Kidney (tissue), 13 donors: ENCODE measurements at regions not wholly inside any gene's neighbourhood (a gene's known extent, or its start where the extent isn't known, plus 50 kb on each side); places are given as distances from the start of the nearest gene placed in this dataset.

Experiments used
- DNase-seq, 5 donors: peaks; one replicate each; pipeline ENCODE4 v3.0.0-alpha.2; 2013 to 2020
- FAIRE-seq: peaks from 2 replicates; lab custom pipeline; 2012; peaks lifted over from hg19 to GRCh38; lab: Jason Lieb, UNC
- H3K27ac ChIP-seq, 2 donors: one replicate each; pipeline ENCODE4 v1.7.0; 2013; ENCODE audit warnings: low read depth in 2 of 2, low read length in 2 of 2, inconsistent platforms in 1 of 2
- H3K27me3 ChIP-seq: one replicate; pipeline ENCODE4 v1.7.1; 2013; ENCODE audit warnings: low read length, inconsistent platforms; ENCODE audit not compliant: control insufficient read depth, insufficient read depth
- H3K36me3 ChIP-seq, 3 donors: one replicate each; pipeline versions ENCODE4 v1.7.0 to v1.7.1; 2013; ENCODE audit warnings: low read length in 3 of 3, control low read depth in 1 of 3, inconsistent platforms in 1 of 3; ENCODE audit not compliant: insufficient read depth in 3 of 3, control insufficient read depth in 2 of 3
- H3K4me1 ChIP-seq, 3 donors: one replicate each; pipeline versions ENCODE4 v1.7.0 to v1.7.1; 2013; ENCODE audit warnings: low read length in 3 of 3, inconsistent platforms in 1 of 3, low read depth in 1 of 3; ENCODE audit not compliant: control insufficient read depth in 2 of 3, insufficient read depth in 2 of 3
- H3K4me3 ChIP-seq, 3 donors: one replicate each; pipeline versions ENCODE4 v1.7.0 to v1.8.1; 2013; ENCODE audit warnings: low read length in 3 of 3, control low read depth in 1 of 3, inconsistent platforms in 1 of 3
- H3K9ac ChIP-seq, 3 donors: one replicate each; pipeline versions ENCODE4 v1.7.0 to v1.7.1; 2013; ENCODE audit warnings: low read length in 3 of 3, control low read depth in 1 of 3, inconsistent platforms in 1 of 3
- H3K9me3 ChIP-seq, 3 donors: one replicate each; pipeline versions ENCODE4 v1.7.0 to v1.7.1; 2013; ENCODE audit warnings: low read length in 3 of 3, control low read depth in 1 of 3, inconsistent platforms in 1 of 3; ENCODE audit not compliant: control insufficient read depth in 2 of 3, insufficient read depth in 1 of 3
- intact Hi-C: fragments of 100-400 bp; cut with DNase I; formaldehyde crosslinking; loops from one replicate; pipeline ENCODE4 v1.11.1; 2022
- TF ChIP-seq, protein P1 (sequence below): IDR thresholded peaks from 3 replicates; pipeline ENCODE4 v1.5.1; 2012; ENCODE audit warnings: mild to moderate bottlenecking, moderate library complexity, borderline replicate concordance; ENCODE audit not compliant: insufficient read depth; ENCODE audit errors: extremely low read depth
- donor health status: control.
- donor health status: control.
- donor health status: control.
- donor health status: control.
- donor health status: control.
- donor health status: DM: yes; HTN: yes; CAD: no.
- donor health status: Normal renal cell carcinoma (clear cell type).

DNA sequence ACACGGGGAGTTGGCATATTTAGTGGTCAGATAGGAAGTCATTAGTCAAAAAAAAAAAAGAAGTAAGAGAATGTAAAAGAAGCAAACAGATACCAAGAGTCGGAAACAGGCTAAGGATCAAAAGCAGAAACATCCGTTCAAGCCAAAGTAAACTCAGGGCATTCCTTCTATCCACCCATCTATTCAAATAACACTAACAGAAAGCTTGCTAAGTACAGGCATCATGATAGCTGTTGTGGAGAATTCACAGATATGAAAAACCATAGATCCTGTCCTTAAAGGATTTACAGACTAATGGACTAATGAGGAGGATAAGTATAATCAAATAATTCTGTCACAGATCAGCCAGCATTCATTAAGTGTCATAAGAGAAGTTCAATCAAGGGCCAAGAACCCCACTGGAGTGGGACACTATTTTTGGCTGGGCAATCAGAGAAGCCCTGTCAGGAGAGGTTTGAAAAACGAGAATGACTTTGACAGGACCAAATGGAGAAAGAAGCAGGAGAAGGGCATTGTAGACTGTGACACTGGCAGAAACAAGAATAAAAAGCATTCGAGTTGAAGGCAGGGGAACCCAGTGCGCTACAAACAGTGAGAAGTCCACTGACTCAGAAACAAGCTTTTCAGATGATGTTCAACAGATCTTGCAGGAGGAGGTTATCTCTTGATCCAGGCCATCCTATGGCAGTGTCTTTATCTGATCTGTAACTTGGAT lies 154.2 kb upstream of the TSLP start:
- Histone ChIP-seq H3K4me3 (no peak overlapping the region), H3K4me1 (peaks cover 0 to 2% (median 0%) of the 10 kb centered on the region in 3 donors), H3K9me3 (no peaks in the 10 kb centered on the region), H3K9ac (no peak overlapping the region), H3K36me3 (no peaks in the 10 kb centered on the region), H3K27ac (no peak overlapping the region), H3K27me3 (no peaks in the 10 kb centered on the region)
- TF ChIP-seq, protein P1, sequence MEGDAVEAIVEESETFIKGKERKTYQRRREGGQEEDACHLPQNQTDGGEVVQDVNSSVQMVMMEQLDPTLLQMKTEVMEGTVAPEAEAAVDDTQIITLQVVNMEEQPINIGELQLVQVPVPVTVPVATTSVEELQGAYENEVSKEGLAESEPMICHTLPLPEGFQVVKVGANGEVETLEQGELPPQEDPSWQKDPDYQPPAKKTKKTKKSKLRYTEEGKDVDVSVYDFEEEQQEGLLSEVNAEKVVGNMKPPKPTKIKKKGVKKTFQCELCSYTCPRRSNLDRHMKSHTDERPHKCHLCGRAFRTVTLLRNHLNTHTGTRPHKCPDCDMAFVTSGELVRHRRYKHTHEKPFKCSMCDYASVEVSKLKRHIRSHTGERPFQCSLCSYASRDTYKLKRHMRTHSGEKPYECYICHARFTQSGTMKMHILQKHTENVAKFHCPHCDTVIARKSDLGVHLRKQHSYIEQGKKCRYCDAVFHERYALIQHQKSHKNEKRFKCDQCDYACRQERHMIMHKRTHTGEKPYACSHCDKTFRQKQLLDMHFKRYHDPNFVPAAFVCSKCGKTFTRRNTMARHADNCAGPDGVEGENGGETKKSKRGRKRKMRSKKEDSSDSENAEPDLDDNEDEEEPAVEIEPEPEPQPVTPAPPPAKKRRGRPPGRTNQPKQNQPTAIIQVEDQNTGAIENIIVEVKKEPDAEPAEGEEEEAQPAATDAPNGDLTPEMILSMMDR: no peak
- intact Hi-C loops: no loop called here
- FAIRE-seq (no peak), DNase-seq (no peak)

DNA sequence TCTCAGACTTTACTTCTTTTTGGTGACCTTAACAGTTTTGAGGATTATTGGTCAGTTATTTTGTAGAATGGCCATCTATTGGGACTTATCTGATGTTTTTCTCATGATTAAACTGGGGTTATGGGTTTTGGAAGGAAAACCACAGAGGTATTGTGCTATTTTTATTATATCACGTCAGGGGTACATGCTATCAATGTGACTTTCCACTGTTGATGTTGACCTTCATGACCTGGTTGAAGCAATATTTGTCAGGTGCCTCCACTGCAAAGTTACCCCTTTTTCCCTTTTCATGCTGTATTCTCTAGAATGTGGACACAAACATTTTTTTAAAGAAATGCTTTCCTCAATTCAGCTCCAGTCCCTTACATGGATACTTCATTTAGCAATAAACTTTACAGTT lies 152.8 kb upstream of the TSLP start:
- Histone ChIP-seq H3K4me3 (no peak overlapping the region), H3K4me1 (peaks cover 0 to 2% (median 0%) of the 10 kb centered on the region in 3 donors), H3K9me3 (no peaks in the 10 kb centered on the region), H3K27me3 (no peaks in the 10 kb centered on the region), H3K27ac (no peak overlapping the region), H3K9ac (no peak overlapping the region), H3K36me3 (no peaks in the 10 kb centered on the region)
- TF ChIP-seq, protein P1: no peak
- no peak for FAIRE-seq
- DNase-seq: no peak
- intact Hi-C loops: no loop called here

DNA sequence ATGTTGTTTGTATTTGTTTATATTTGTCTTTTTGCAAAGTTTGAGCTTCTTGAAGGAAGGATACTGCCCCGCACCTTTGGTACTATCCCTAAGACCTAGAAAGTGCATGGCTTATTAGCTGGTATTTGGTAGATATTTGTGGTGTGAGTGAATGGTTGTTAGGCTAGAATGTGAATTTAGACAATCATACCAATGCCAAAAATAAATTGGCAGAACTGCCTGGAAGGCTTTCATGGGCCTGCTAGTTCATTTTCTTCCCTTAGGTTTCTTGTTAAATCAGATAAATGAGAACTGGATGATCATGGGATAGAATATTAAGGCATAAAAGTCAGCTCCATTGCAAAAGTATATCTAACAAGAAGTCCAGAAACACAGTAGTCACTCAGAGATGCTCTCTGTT lies 147.5 kb upstream of the TSLP start:
- DNase-seq (no peak), FAIRE-seq (no peak)
- Histone ChIP-seq H3K27ac (no peak overlapping the region), H3K9ac (no peak overlapping the region), H3K9me3 (no peaks in the 10 kb centered on the region), H3K36me3 (no peaks in the 10 kb centered on the region), H3K4me3 (no peak overlapping the region), H3K4me1 (no peaks in the 10 kb centered on the region), H3K27me3 (no peaks in the 10 kb centered on the region)
- intact Hi-C loops: no loop called here
- TF ChIP-seq, protein P1: no peak

DNA sequence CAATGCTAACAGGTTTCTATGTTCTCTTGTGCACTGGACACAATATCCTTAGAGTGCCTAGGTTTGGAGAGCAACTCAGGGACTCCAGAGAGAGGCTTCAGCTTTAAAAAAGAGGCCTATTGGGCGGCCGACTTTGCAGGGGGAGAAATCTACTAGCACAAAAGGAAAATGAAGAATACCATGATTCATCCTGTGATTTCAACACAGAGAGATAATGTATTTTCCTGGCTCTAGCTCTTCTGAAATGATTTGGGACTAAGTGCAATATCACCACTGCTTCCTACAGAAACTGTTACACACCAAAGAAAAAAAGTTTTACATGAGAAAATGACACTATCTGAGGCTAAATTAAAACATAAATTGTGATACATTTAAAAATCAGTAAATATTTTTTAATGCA lies 146.1 kb upstream of the TSLP start:
- DNase-seq (no peak), FAIRE-seq (no peak)
- Histone ChIP-seq H3K9ac (no peak overlapping the region), H3K9me3 (no peaks in the 10 kb centered on the region), H3K4me3 (no peak overlapping the region), H3K27ac (no peak overlapping the region), H3K4me1 (no peaks in the 10 kb centered on the region), H3K36me3 (no peaks in the 10 kb centered on the region), H3K27me3 (no peaks in the 10 kb centered on the region)
- intact Hi-C loops: no loop called here
- TF ChIP-seq, protein P1: no peak
